Stimulated activated CD8-positive, alpha-beta memory T cell treated with anti-CD3 and anti-CD28 coated beads, Interleukin-15, amount 100 ng/mL, for 48 hours (primary cell): ENCODE measurements at regions not wholly inside any gene's neighbourhood (a gene's known extent, or its start where the extent isn't known, plus 50 kb on each side); places are given as distances from the start of the nearest gene placed in this dataset.
"Not testable (repeated sequence)": the region's sequence is repeated elsewhere in the genome, so short reads cannot be mapped to it uniquely, and the experiment has no call there.

Experiments used
- DNase-seq, 2 donors: peaks; one replicate each; pipeline ENCODE4 v3.0.0-alpha.2; 2020; ENCODE audit warnings: low read depth in 2 of 2

GRCh38 chr3:112736805-112737566 is 96.0 kb upstream of the CCDC80 start:
- DNase-seq, result no peak

GRCh38 chr3:112736386-112736785 is 95.4 kb upstream of the CCDC80 start:
- DNase-seq, result no peak

DNA sequence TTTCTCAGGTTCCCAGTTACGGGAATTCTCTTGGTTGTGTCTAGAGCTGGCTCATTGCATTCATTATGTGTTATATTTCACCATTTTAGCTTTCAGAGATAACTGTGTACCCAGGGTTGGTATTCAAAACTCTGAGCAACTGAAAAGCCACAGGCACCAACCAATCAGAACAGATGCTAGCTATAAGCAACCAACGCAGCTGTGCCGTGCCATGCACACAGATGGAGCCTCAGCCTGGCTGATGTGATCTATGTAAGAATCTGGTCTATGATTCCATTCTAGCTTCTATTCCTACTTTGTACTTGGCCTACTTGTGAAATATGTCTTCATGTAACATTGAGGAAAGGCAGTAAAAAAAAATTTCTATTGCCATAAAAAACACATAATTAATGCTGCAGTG is 95.0 kb upstream of the CCDC80 start:
- DNase-seq, result no peak

GRCh38 chr3:112734736-112735350 is 93.9 kb upstream of the CCDC80 start:
- peak; percentile 24 to 25 for DNase-seq

DNA sequence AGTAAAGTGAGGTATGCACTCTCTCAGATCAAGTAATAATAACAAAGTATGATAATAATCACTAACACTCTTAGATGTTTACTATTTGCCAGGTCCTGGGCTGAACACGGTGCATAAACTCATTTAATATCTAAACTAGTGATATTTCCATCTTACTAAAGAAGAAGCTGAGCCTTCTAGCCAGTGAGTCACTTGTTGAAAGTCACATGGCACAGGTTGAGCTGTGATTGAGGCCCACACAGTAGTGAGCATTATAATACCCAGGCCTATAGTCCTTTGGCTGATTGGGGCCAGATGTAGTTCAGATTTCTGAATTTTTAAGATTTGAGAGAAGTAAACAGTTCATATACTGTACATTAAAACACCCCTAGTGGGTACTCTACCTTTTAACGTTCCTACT is 93.2 kb upstream of the CCDC80 start:
- no peak for DNase-seq

DNA sequence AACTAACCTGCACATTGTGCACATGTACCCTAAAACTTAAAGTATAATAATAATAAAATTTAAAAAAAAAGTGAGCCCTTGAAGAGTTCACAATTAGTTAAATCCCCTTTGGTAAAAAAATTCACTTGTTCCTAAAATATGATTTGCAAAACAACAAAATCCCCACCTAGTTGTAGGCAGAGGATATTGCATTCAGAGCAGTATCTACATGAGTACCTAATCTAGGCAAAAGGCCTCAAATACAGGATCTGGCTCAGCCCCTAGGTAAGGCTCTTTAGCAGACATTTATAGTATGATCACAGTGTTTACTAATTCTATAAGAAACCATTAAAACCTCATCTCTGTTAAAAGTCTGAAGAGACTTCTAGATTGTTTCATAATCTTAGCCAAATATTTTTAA is 89.3 kb upstream of the CCDC80 start:
- no peak for DNase-seq

DNA sequence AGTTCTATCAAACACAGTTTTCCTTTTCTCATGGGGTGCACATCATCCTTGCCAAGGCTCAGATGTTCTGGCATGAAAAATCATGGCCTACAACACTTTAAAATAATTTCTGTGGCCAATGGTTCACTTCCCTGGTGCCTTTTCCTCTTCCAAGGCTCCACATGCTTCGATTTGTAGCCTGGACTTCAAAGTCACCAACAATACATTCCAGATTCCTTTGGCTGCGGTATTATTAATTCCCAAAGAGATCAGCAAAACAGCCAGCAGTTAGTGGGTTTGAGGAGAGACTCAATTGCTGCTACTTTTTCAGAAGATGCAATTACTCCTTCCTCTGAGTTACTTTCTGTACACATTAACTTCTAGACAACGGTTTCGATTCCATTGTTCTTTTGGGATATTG is 80.3 kb upstream of the CCDC80 start:
- DNase-seq, result no peak

GRCh38 chr3:112718967-112719366 is 78.0 kb upstream of the CCDC80 start:
- no peak for DNase-seq

GRCh38 chr3:112718516-112718915 is 77.6 kb upstream of the CCDC80 start:
- no peak for DNase-seq

DNA sequence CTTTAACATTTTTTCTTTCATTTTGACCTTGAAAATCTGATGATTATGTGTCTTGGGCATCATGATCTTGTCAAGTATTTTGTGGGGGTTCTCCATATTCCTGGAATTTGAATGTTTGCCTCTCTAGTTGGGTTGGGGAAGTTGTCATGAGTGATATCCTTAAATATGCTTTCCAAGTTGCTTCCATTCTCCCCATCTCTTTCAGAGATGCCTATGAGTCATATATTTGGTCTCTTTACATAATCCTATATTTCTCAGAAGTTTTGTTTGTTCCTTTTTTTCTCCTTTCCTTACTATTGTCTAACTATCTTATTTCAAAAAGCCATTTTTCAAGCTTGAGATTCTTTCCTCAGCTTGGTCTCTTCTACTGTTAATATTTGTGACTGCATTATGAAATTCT is 69.0 kb upstream of the CCDC80 start:
- no peak for DNase-seq

- no peak for DNase-seq
Measured at GRCh38 chr3:112699436-112699978, 58.6 kb upstream of the CCDC80 start.

DNA sequence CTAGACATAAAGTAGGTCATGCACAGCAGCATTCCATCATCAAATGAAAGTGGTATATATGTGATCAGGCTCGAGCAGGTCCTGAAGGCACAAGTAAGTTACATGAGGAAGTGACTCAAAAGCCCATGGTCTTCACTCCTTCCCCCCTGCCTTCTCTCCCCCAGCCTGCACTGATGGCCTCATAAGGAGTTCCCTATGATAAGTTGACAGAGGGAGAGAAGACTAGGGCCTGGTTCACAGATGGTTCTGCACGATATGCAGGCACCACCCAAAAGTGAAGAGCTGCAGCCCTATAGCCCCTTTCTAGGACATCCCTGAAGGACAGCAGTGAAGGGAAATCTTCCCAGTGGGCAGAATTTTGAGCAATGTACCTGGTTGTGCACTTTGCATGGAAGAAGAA is 57.5 kb upstream of the CCDC80 start:
- DNase-seq, result not testable (repeated sequence)

DNA sequence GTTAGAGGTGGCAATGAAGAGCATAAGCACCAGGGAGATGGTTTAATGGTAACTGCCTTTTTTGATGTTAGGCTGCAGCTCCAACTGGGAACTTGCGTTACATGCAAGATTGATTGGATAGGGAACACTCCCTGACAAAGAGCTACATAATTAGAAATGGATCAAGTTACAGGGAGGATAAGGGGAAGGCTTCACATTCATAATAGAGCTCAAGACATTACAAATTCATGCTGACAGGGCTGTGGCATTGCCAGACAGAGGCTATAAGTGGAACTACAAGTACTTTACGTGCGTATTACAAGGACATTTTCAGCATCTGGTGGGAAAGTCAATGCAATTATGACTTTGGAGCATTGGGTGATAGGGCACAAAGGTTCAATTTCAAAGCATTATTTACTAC is 55.3 kb upstream of the CCDC80 start:
- DNase-seq, result not testable (repeated sequence)

DNA sequence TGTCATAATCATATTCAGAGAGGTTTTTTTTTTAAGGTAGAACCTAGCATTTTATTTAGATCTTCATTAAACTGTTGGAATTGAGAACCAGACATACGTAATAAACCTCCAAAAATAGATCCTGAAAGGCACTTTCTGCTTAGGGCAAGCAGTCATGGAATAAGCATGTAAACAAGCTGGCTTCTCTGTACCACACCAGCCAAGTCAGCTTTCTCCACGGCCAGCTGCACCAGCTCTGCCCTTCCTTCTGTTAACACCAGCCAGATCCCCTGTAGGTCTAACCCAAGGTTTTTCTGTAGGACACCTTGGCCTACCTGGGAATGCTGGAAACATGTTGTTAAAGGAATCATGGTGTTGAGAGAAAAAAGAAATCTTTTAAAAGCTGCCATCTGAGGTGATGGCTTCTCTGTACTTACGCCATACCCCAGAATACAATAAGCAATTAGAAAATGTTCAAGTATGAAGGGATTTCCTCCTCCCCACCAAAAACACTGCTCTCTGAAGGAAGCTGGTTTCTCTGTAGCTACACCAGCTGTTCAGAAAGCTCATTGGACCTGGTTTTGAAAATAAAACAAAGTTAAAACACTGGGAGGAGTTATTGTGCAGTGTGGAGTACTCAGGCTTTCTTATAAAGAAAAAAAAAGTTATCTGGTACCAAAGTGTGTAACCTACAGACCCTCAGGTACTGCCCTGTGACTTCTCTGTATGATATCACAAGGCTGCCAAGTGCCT is 54.6 kb upstream of the CCDC80 start:
- DNase-seq, result not testable (repeated sequence)

- DNase-seq, result not testable (repeated sequence)
Measured at GRCh38 chr3:112694906-112695305, 54.0 kb upstream of the CCDC80 start.

DNA sequence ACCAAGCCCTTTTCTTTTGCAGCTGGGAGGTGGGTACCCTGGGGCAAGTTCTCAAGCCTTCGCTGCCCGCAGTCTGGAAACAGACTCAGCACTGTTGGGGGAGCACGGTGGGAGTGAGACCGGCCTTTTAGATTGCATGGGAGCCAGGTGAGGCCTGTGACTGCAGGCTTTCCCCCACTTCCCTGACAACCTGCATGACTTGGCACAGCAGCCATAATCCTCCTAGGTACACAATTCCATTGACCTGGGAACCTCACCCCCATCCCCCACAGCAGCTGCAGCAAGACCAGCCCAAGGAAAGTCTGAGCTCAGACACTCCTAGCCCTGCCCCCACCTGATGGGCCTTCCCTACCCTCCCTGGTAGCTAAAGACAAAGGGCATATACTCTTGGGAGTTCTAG is 52.2 kb upstream of the CCDC80 start:
- DNase-seq, result no peak
